ENCODE measurements at regions not wholly inside any gene's neighbourhood (a gene's known extent, or its start where the extent isn't known, plus 50 kb on each side); places are given as distances from the start of the nearest gene placed in this dataset.

DNA sequence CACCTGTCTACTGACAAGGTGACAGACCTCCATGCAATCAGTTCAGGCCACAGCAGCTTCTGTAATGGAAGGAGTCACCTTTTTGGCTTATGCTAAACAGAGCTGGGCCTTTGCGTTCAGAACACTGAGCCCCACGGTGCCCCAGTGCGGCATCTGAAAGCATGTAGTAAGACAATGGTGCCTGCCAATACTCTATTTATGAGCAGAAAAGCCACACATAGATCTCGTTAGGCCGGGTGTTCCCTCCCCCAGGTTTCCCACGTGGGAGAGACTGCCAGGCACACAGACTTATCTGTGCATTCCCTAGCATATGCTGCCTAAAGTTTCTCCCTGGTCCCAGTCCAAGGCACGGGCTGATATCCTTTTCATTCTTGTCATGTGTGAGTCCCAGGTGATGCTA is 150.9 kb downstream of the ACTR3 start:
- H2AFZ ChIP-seq (ENCODE audit: low read length), result no peak overlapping the region
- FAIRE-seq, result no peak
- intact Hi-C loops (cut with micrococcal nuclease; ENCODE audit: unreplicated experiment), result no loop called here
- TF ChIP-seq HMG20B (CRISPR knock-in tag; conservative IDR thresholded peaks at IDR 0.05) (no peak), ZNF878 (CRISPR knock-in tag; IDR thresholded peaks at IDR 0.05) (no peak), ARNT2 (CRISPR knock-in tag; IDR thresholded peaks at IDR 0.05; ENCODE audit: low read depth) (no peak), SETDB1 (CRISPR knock-in tag; IDR thresholded peaks at IDR 0.05; ENCODE audit: borderline replicate concordance) (no peak), ZFP90 (CRISPR knock-in tag; IDR thresholded peaks at IDR 0.05; ENCODE audit: borderline replicate concordance) (no peak)
- TF ChIP-seq, protein P1, sequence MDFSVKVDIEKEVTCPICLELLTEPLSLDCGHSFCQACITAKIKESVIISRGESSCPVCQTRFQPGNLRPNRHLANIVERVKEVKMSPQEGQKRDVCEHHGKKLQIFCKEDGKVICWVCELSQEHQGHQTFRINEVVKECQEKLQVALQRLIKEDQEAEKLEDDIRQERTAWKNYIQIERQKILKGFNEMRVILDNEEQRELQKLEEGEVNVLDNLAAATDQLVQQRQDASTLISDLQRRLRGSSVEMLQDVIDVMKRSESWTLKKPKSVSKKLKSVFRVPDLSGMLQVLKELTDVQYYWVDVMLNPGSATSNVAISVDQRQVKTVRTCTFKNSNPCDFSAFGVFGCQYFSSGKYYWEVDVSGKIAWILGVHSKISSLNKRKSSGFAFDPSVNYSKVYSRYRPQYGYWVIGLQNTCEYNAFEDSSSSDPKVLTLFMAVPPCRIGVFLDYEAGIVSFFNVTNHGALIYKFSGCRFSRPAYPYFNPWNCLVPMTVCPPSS (IDR thresholded peaks at IDR 0.05), result no peak
- TF ChIP-seq, protein P2, sequence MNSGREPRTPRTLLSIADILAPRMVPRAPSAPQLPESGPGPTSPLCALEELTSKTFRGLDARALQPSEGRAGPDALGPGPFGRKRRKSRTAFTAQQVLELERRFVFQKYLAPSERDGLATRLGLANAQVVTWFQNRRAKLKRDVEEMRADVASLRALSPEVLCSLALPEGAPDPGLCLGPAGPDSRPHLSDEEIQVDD (CRISPR knock-in tag; IDR thresholded peaks at IDR 0.05; ENCODE audit: borderline replicate concordance), result no peak
- WGBS (ENCODE audit: low lambda C conversion rate), result 3% methylated on average over 2 of the region's 7 CpGs
- H3K27ac ChIP-seq (ENCODE audit: extremely low read length, insufficient read depth, low read length), result no peak overlapping the region
- no peaks in the 10 kb centered on the region for H3K79me2 ChIP-seq (ENCODE audit: insufficient read depth, low read length)
- DNase-seq (ENCODE audit: low spot score), result no peak
- no peaks in the 10 kb centered on the region for H3K4me1 ChIP-seq (ENCODE audit: insufficient read depth, low read length)
- no peaks in the 10 kb centered on the region for H3K9me3 ChIP-seq (ENCODE audit: low read length)
- in situ Hi-C loops (cut with HindIII; ENCODE audit: extremely low pct_ligation_motif_present, low pct_unique_long_range_greater_than_20kb), result no loop called here
- no peaks in the 10 kb centered on the region for H3K36me3 ChIP-seq (replicated peaks in 1 of 2; ENCODE audit: control insufficient read depth in 1 of 2, insufficient read depth in 2 of 2, low read length in 2 of 2)
- no peak overlapping the region for H3K4me2 ChIP-seq (ENCODE audit: low read depth, low read length)
- POLR2A ChIA-PET, result no interaction called here
- no peak overlapping the region for H3K4me3 ChIP-seq (replicated peaks in 1 of 3; ENCODE audit: insufficient read depth in 1 of 3, low read depth in 2 of 3, low read length in 3 of 3)
- H3K27me3 ChIP-seq (ENCODE audit: control insufficient read depth in 1 of 2, insufficient read depth in 2 of 2, low read length in 2 of 2), result peaks cover 2 to 25% of the 10 kb centered on the region in 2 experiments; a peak in 2 of 5 replicates
- no peak; the same call in 2 of the 3 replicates for ATAC-seq
- H3K9ac ChIP-seq (ENCODE audit: insufficient read depth, low read depth, low read length), result no peak overlapping the region
- H4K20me1 ChIP-seq (ENCODE audit: insufficient read depth, low read length), result no peaks in the 10 kb centered on the region
- CTCF ChIA-PET (ENCODE audit: low intra/inter-chr PET ratio, low total read pairs), result no interaction called here
- no TSS peak for BruUV-seq (replicated peaks)

DNA sequence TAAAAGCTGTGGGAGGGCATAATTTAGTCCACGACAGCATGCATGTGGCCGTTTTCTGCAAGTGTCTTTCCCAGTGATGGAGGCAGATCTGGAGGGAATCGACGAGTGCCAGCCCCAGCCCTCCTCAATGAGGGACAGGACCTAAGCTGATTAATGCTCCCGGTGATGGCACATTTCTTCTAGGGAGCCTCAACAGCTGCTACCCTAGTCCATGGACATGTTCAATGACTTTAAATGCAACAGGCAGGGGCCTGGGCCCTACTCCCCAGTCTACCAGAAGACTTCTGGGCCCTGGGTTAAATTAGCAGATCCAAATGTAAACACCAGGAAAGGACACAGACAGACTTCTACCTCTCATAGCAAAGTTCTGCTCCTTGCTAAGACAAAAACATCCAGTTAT is 155.1 kb downstream of the ACTR3 start:
- Histone ChIP-seq H3K4me3 (replicated peaks in 1 of 3; ENCODE audit: insufficient read depth in 1 of 3, low read depth in 2 of 3, low read length in 3 of 3) (no peak overlapping the region), H3K27ac (ENCODE audit: extremely low read length, insufficient read depth, low read length) (no peak overlapping the region), H4K20me1 (ENCODE audit: insufficient read depth, low read length) (no peaks in the 10 kb centered on the region), H3K27me3 (ENCODE audit: control insufficient read depth in 1 of 2, insufficient read depth in 2 of 2, low read length in 2 of 2) (peaks cover 0 to 6% of the 10 kb centered on the region in 2 experiments; a peak in 2 of 5 replicates), H3K4me2 (ENCODE audit: low read depth, low read length) (no peak overlapping the region), H2AFZ (ENCODE audit: low read length) (no peak overlapping the region), H3K9ac (ENCODE audit: insufficient read depth, low read depth, low read length) (no peak overlapping the region), H3K36me3 (replicated peaks in 1 of 2; ENCODE audit: control insufficient read depth in 1 of 2, insufficient read depth in 2 of 2, low read length in 2 of 2) (no peaks in the 10 kb centered on the region), H3K79me2 (ENCODE audit: insufficient read depth, low read length) (no peaks in the 10 kb centered on the region), H3K9me3 (ENCODE audit: low read length) (no peaks in the 10 kb centered on the region), H3K4me1 (ENCODE audit: insufficient read depth, low read length) (no peaks in the 10 kb centered on the region)
- CTCF ChIA-PET (ENCODE audit: low intra/inter-chr PET ratio, low total read pairs), result no interaction called here
- POLR2A ChIA-PET, result no interaction called here
- no peak for DNase-seq (ENCODE audit: low spot score)
- intact Hi-C loops (cut with micrococcal nuclease; ENCODE audit: unreplicated experiment), result no loop called here
- BruUV-seq (replicated peaks), result no TSS peak
- TF ChIP-seq NAIF1 (CRISPR knock-in tag; IDR thresholded peaks at IDR 0.05; ENCODE audit: borderline replicate concordance) (no peak), NCOA2 (CRISPR knock-in tag; IDR thresholded peaks at IDR 0.05) (no peak), TRIM24 (CRISPR knock-in tag; IDR thresholded peaks at IDR 0.05) (no peak)
- in situ Hi-C loops (cut with HindIII; ENCODE audit: extremely low pct_ligation_motif_present, low pct_unique_long_range_greater_than_20kb), result no loop called here
- no peak for ATAC-seq
- FAIRE-seq, result no peak
- 39% methylated on average over 5 of the region's 5 CpGs for WGBS (ENCODE audit: low lambda C conversion rate)
